Activated CD8-positive, alpha-beta memory T cell treated with anti-CD3 and anti-CD28 coated beads for 36 hours (primary cell): ENCODE measurements at regions not wholly inside any gene's neighbourhood (a gene's known extent, or its start where the extent isn't known, plus 50 kb on each side); places are given as distances from the start of the nearest gene placed in this dataset.

ENCODE experiments used
- CTCF ChIA-PET: fragments of 350-600 bp; sonication (Branson Sonifier 250); formaldehyde crosslinking; loops from one replicate; lab custom pipeline; 2021; ENCODE audit warnings: antibody characterized with exemption; lab: Charles Lee
- POLR2A ChIA-PET: fragments of 350-600 bp; sonication (Branson Sonifier 250); formaldehyde crosslinking; loops from one replicate; lab custom pipeline; 2021; ENCODE audit warnings: antibody characterized with exemption; lab: Charles Lee

DNA sequence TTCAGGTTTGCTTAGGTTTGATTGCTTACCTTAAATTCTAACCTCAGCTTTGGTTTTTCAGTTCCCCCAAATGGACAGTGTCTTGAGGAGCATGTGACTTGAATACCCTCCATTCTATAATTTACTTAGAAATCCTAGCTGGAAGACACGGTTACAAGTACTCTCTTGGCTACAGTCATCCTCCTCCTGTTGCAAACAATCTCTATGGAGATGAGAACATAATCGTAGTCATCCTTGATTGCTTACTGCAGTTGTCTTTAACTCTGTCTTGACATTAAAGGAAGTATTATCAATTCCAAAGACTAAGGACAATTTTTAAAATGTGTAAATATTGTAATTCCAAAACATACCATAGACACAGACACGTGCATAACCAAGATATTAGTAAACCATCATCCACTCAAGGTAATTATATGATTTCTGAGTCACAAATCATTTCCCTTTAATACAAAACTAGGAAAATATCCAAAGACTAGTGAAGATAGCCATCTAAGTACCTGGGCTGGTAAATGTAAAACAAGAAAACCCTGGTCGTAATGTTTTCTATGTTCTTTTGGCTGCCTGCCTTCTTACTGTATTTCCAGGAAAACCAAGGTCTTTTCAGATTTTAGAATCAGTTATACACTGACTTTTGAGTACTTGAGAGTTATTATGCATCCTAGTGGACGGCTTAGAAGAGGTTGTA lies 149.9 kb downstream of the CHRM3 start:
- CTCF ChIA-PET: no interaction called here
- POLR2A ChIA-PET: no interaction called here

DNA sequence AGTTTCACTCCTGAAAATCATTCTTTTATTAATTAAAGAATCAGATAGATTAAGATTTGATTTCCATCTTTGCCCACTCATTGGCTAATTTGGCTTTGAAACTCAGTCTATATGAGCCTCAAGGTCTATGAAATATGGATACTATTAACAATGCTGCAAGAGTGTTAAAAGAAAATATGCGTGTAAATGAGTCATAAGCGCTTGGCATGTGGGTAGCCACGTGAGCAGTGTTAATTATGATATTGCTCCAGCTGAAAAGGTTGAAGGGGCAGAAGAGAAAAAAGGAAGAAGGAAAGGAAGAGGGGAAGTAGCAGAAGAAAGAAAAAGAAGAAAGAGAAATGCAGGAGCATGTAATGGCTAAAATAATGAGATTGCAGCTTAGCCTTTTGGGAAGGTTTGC lies 151.4 kb downstream of the CHRM3 start:
- ChIA-PET POLR2A (no interaction called here), CTCF (no interaction called here)

DNA sequence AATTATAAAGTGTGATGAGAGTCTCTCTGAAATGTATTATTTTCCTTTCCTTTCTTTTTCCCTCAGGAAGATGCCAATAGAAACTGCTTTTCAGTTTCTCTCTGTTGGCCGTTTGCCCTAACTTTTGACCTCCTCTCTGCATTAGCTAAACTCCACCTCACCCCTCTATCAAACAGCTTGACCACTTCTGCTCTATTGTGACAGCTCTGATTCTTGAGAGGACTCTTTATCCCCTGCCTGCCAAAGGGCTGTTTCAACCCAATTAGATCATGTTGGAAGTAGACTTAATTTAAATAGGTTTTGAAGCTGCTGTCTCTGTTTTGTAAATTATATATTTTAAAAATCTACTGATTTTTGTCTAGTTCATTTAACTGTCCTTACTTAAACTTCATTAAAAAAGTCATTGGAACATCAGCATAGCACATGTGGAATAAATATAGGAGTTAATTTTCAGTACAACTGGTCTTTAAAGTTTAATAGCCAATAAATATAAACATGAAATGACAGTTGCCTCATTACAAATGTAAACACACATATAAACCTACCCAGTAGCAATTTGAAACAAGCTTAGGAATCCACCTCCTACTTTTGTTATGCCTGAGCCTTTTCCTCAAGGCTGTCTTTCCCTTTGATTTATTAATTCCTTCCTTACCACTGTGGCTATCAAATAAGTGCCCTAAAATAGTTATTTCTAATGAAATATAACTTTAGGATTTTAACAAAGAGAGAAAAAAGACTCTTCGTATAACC lies 152.0 kb downstream of the CHRM3 start:
- POLR2A ChIA-PET: no interaction called here

DNA sequence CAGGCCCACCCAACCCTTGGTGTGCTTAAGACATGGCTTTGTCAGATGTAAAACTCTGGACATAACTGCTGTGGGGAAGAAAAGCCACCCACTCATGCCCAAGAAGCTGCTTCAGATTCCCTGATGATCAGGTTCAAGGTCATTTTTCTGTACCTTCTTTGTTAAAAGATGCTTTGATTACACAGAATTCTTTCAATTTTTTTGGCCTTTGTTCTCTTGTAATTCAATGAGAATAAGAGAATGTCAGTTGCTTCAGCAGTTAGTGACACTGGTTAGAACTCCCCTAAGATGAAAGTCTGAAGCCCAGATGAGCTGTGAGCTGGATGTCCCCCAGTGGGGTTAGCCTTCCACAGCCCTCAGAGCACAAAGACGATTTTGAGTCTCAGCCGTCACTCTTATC lies 152.7 kb downstream of the CHRM3 start:
- ChIA-PET CTCF (no interaction called here), POLR2A (no interaction called here)

More for the DNA sequence above, 152.0 kb downstream of the CHRM3 start:
- CTCF ChIA-PET: no interaction called here

DNA sequence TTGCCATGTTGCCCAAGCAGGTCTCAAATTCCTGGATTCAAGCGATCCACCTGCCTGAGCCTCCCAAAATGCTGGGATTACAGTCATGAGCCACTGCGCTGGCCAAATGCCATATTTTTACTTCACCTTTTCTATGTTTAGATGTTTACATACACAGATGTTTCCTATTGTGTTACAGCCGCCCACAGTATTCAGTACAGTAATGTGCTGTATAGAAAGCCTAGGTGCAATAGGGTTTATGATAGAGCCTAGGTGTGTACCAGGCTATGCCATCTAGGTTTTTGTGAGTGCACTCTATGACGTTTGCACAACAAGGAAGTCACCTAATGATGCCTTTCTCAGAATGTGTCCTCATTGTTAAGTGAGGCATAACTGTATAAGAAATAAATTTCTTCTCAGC lies 153.4 kb downstream of the CHRM3 start:
- CTCF ChIA-PET: no interaction called here
- POLR2A ChIA-PET: no interaction called here

DNA sequence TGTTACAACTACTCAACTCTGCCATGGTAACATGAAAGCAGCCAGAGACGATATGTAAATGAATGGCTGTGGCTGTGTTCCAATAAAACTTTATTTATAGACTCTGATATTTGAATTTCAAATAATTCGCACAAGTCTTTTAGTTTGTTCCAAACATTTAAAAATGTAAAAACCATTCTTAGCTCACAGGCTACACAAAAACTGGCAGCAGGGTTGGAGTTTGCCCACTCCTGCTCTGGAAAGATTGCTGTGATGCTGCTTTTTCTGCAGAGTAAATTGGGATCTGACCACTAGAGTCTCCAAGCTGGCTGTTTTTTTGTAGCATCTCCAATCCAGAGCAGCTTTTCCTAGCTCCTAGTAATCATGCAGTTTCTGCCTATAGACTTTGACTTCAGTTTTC lies 157.5 kb downstream of the CHRM3 start:
- CTCF ChIA-PET: no interaction called here
- POLR2A ChIA-PET: no interaction called here

DNA sequence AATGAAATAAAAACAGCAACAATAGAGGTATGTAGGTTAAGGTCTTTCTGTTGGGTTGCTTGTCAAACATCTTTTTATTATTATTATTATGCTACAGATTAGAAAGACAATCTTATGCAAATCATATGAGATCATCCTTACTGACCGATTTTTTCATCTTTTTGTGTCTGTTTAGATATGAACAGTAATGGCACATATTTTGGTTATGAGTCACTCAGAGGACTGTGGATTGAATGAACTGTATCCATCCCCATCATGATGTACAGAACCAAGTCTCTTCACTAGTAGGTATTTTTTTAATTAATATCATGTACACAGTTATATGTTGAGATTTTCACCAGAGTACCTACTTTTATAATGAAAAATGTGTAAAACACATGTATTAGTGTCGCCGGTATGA lies 159.1 kb downstream of the CHRM3 start:
- ChIA-PET POLR2A (no interaction called here), CTCF (no interaction called here)

DNA sequence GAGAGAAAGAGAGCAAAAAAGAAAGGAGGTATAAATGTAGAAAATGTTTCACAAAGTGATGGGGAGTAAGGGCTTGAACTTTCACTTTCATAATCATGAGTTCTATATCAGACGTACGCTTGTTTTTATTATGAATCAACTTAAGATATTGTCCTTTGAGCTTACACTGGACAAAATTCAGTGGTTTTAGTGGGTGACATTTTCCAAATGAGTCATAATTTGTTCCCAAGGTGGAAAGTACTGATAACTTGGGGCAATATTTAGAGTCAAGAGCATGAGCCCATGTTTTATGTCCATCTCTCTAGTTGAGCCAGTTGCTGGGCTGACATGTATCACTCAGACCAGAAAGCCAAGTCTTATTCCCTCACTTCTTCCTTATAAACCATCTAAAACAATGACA lies 161.6 kb downstream of the CHRM3 start:
- ChIA-PET POLR2A (no interaction called here), CTCF (interaction anchor here (0.7 kb wide), 1 partner anchor 147 kb away, joined by 3 read pairs; no protein-coding TSS in a partner anchor)

DNA sequence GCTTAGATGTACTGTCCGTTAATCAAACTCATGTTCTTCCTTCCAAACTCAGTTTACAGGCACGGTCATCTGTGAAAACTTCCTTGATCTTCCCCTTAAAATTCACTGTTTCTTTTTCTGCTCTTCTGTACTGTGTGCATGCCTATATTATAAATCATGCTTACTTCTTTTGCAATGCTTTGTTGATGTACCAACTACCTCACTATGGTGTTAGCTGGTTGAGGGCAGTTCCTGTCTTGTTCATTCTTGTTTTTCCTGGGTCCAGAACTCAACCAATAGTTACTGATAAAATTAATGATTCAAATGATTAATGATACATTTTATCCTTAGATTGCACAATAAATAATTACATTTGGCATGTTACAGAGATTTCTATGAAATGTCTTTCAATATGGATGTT lies 163.8 kb downstream of the CHRM3 start:
- ChIA-PET POLR2A (no interaction called here), CTCF (no interaction called here)

DNA sequence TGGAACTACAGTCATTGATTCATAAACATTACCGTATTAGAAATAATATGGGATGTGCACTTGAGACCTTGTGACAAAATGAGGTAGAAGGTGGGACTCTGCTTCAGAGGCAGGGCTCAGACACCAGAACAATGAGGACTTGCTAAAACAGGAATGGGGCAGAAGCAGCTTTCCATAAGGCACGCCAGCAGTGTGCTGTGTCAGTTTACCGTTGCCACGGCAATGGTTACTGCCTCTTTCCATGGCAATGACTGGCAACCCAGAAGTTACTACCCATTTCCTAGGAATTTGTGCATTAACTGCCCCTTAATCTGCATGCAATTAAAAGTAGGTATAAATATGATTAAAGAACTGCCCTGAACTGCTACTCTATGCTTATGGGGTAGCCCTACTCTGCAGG lies 169.0 kb downstream of the CHRM3 start:
- ChIA-PET POLR2A (no interaction called here), CTCF (no interaction called here)

DNA sequence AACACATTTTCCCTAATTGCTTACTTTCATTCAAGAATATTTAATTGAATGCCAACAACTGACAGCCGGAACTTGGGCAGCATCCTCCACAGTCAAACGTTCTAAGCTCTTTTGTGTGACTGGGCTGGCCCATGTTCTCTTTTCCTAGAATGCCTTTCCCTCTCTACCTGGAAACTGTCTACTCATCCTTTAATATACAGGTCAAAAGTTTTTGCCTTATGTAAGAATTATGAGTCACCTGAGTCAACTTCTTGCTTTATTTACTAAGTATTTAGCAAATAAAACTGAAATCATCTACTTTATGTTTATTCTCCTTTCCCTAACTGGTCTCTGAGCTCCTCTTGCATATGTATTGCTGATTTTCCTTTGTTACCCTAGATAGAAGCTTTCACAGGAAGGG lies 172.2 kb downstream of the CHRM3 start:
- CTCF ChIA-PET: no interaction called here
- POLR2A ChIA-PET: no interaction called here

DNA sequence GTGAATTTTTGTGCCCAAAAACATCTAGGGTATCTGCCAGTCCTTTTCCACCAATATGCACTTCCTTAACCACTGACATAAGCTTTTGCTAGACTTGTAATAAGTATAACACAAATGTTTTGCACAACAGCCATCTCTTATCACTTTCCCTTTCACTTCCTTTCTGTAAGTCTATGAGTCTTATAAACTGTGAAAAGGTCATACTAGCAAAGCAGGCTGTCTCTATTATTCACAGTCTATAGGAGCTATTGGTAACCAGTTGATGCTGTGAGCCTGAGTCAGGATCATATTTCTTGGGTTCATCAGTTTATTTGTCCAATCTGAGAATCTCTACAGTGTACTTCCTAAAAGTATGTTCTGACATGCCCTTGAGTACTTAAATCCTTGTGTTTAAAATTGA lies 172.6 kb downstream of the CHRM3 start:
- CTCF ChIA-PET: no interaction called here
- POLR2A ChIA-PET: no interaction called here

DNA sequence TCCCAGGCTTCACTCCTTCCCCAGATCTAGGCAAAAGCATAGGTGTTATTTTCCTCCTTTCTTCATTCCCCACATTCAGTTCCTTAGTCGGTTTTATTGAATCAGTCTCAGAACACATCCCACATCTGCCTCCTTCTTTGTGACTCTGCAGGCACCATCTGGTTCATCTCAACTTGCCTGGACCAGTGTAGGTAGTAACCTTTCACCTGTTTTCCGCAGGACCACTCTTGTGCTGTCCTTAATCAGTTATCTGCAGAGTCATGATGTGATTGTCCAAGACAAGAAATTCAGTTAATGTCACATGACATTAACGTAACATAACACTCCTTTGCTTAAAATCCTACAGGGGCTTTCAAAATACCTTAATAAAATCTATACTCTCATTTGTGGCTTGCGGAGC lies 174.6 kb downstream of the CHRM3 start:
- CTCF ChIA-PET: no interaction called here
- POLR2A ChIA-PET: no interaction called here

DNA sequence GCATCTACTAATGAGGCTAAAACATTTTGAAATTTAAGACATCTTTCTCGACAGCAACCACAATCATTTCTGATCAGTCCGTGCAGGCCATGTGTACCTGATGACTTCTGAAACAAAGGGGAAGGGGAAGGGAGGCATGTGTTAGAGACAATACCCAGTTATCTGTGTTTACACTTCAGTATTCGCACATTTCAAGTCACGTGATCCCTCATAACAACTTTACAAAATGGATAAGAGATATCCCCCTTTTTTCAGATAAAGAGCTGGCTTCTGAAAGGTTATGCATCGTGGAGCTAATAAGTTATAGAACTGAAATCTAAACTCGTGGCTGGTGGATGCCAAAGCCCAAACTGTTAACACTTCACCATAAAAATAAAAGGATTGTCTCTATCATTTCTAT lies 175.7 kb downstream of the CHRM3 start:
- CTCF ChIA-PET: no interaction called here
- POLR2A ChIA-PET: interaction anchor here (0.7 kb wide), 1 partner anchor 370 kb away, joined by 5 read pairs; no protein-coding TSS in a partner anchor

DNA sequence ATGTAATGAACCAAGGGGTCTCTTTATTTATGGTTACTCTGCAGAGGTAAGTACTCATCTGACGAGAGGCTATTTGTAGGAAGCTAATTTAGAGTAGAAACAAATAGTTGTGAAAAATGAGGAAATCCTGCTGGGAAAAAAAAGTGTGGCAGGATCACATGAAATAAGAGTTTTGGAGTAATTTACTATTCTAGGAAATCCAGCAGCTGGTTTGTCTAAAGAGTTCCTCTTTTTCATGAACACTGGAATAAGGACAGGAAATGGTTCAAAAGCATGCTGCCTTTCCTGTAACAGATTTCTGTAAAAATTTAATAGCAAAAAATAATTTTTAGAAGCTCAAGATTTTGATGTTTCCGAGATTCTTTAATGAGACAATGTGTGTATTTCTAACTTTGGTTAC lies 177.3 kb downstream of the CHRM3 start:
- ChIA-PET POLR2A (no interaction called here), CTCF (no interaction called here)

DNA sequence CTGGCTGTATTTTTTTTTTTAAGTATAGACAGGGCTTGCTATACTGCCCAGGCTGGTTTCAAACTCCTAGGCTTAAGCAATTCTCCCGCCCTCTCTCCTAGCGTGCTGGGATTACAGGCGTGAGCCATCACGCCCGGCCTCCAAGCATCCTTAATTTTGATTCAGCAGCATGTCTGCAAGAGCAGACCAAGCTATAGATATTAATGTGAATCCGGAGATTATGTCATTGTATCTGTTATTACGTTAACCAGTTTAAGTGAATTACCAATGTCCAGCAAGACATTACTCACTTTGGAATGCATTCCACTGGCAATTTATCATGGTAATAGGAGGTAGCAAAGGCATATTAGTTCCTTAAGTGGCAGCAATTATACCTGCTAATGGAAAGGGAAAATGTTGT lies 179.7 kb downstream of the CHRM3 start:
- CTCF ChIA-PET: interaction anchor here (0.7 kb wide), 1 partner anchor 147 kb away, joined by 6 read pairs; no protein-coding TSS in a partner anchor
- POLR2A ChIA-PET: no interaction called here

DNA sequence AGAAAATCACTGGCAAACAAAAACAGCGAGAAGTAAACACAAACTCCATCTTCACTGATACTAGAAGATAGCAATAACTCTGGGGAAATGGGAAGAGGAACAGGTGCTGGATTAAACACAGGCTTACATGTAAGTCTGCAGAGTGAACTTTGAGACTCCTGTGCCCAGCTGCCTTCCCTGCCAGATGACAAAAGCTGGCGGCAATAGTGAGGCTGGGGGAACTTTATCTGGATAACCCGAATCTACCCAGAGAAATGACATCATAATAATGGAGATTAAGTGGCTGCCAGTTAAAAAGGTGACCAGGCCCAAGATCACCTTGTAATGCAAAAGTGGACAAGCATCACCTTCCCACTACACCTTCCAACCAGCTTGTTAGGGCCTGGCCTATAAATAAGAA lies 184.5 kb downstream of the CHRM3 start:
- POLR2A ChIA-PET: no interaction called here
- CTCF ChIA-PET: no interaction called here

DNA sequence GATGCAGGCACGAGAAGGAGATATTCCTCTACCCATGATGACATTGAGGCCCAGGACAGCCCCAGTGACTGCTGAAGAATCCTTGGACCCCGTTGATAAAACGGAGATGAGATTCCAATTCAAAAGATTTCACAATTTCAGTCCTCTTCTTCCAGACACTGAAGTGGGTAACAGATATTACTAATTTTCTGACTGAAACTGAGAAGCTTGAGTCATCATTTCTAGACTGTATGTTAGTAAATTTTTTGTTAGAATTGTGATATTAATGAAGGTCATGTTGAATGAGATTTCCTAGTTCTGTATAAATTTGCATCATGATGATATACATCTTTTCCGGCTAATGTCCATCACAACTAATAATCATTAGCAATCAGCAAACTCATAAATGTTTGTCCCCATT lies 185.8 kb downstream of the CHRM3 start:
- POLR2A ChIA-PET: no interaction called here
- CTCF ChIA-PET: no interaction called here

DNA sequence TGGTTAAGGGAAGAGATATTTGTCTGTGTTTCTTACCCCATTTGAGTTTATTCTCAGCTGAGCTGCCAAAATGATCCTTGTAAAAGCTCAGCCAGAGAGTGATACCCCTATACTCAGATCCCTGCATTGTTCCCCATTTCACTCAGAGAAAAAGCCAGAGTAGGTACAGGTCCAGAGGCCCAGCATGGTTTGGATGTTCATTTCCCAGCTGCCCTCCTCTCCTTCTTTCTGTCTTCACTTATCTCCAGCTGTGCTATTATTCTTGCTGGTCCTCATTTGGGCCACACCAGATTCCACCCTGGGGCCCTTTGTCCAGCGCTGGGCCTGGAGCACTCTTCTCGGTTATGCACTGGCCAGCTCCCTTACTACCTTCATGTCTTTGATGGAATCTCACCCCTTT lies 187.7 kb downstream of the CHRM3 start:
- ChIA-PET POLR2A (no interaction called here), CTCF (no interaction called here)

DNA sequence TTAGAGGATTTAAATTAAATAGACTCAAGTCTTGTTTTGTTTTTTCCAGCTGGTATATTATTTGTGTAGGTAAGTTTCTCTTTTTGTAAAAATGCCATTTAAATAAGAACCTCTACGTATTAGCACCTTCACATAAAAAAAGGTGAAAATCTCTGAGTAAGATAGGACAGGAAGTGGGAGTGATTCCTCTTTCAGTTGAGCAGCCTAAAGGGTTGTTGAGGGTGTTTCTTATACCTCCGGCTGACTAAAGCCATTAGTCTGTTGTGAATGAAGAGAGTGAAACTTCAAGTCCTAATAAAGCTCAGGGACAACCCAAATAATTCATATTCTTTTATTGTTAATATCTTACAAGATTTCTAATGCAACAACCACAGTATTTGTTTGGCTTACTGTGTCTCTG lies 188.7 kb downstream of the CHRM3 start:
- ChIA-PET POLR2A (no interaction called here), CTCF (no interaction called here)

DNA sequence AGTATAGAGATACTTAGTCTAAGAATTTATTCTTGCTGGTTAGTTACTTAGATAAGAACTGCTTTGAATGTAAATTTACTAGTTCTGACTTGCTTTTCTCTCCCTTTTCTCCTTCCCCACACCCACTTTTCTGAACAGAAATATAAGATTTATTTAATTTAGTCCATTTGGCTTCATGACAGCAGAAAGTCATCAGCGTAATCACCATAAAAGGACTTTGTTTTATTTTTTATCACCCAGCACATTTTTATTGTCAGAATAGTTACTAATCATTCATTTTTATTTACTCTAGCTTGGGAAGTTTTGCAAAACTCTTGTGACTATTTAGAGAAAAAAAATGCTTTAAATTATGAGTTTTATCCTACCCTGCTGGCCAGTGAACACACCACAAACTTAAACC lies 197.2 kb downstream of the CHRM3 start:
- CTCF ChIA-PET: no interaction called here
- POLR2A ChIA-PET: no interaction called here
